Astrocyte (in vitro differentiated cells and primary cell): ENCODE measurements at regions not wholly inside any gene's neighbourhood (a gene's known extent, or its start where the extent isn't known, plus 50 kb on each side); places are given as distances from the start of the nearest gene placed in this dataset.

Experiments used
- EZH2 ChIP-seq: IDR thresholded peaks from 2 replicates; pipeline ENCODE4 v1.6.1; 2012; ENCODE audit warnings: mild to moderate bottlenecking, low read length, inconsistent platforms; ENCODE audit not compliant: insufficient read depth
- TF ChIP-seq, protein P1 (sequence below): IDR thresholded peaks from 2 replicates; pipeline ENCODE4 v1.5.1; 2011; ENCODE audit warnings: low read depth, mild to moderate bottlenecking, inconsistent platforms, low read length, moderate library complexity; ENCODE audit not compliant: insufficient read depth

DNA sequence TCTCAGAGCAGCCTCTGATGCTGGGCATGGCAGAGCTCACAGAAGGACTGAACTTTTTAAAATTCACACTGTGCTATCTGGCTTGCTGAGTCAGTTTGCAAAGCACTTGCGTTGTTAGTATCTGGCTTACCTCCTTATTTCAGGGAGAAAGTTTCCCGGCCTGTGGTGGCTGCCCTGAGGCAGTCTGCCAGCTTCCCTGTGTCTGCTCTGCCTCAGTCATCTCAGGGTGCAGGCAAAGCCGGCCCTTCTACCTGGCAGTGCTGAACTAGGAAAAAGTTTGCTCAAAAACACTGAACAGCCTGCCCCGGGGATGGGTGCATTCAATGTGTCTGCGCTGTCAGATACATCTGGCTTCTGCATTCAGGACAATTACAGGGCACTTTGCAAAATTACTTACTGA is 90.2 kb upstream of the UXS1 start:
- TF ChIP-seq, protein P1, sequence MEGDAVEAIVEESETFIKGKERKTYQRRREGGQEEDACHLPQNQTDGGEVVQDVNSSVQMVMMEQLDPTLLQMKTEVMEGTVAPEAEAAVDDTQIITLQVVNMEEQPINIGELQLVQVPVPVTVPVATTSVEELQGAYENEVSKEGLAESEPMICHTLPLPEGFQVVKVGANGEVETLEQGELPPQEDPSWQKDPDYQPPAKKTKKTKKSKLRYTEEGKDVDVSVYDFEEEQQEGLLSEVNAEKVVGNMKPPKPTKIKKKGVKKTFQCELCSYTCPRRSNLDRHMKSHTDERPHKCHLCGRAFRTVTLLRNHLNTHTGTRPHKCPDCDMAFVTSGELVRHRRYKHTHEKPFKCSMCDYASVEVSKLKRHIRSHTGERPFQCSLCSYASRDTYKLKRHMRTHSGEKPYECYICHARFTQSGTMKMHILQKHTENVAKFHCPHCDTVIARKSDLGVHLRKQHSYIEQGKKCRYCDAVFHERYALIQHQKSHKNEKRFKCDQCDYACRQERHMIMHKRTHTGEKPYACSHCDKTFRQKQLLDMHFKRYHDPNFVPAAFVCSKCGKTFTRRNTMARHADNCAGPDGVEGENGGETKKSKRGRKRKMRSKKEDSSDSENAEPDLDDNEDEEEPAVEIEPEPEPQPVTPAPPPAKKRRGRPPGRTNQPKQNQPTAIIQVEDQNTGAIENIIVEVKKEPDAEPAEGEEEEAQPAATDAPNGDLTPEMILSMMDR, result no peak
- no peak for TF ChIP-seq EZH2
